HG03521 (cell line): ENCODE measurements at regions not wholly inside any gene's neighbourhood (a gene's known extent, or its start where the extent isn't known, plus 50 kb on each side); places are given as distances from the start of the nearest gene placed in this dataset.

Source experiments
- ATAC-seq: cut with Tn5 transposase; IDR thresholded peaks from one replicate; pipeline ENCODE4 v1.9.1; 2021; ENCODE audit warnings: mild to moderate bottlenecking, moderate library complexity; ENCODE audit not compliant: unreplicated experiment

- no peak for ATAC-seq
Measured at GRCh38 chr17:36861531-36861930, 75.7 kb upstream of the LHX1 start.

GRCh38 chr17:36862116-36862920, 75.0 kb upstream of the LHX1 start:
- ATAC-seq = no peak

- ATAC-seq = no peak
Measured at GRCh38 chr17:36863131-36863530, 74.1 kb upstream of the LHX1 start.

DNA sequence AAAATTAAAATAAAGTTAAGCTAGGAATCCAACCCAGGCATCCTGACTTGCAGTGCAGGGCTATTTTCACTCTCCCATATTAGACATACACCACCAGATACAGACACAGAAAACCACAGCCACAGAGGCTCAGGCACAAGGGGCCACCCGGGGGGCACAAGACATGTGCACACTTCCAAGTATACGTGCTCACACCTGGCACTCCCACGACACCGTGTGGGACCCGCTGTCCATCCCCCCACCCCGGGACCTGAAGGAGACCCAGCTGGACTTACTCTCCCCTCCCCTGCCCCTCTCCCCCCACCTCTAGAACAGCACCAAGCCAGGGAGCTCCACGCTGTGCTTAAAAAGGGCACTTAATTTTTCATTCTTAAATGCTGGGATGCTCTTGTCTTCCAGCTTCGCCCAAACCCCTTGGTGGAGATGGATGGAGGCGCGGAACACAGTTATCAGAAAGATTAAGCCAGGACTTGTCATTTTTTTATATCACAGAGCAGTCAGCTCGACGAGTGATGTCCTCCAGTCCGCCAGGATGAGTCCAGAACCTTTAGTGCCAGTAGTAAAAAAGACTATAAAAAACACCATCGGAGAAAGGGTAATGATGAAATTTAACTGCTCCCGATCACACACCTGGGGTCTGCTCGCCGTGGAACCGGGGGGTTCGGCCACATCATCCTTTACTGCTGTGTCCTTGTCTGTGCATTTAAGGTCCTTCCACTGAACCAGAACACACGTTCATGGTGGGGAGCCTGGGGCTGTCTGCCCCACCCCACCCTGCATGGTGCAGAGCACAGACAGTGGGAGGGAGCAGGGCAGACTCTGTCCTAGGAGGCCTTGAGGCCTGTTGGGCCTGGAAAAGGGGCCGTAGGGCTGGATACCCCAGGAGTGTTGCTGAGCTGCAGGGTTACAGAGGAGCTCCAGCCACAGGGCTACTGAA, 73.3 kb upstream of the LHX1 start:
- ATAC-seq = no peak

- no peak for ATAC-seq
Measured at GRCh38 chr17:36864827-36865430, 72.3 kb upstream of the LHX1 start.

- ATAC-seq = no peak
Measured at GRCh38 chr17:36867716-36868341, 69.4 kb upstream of the LHX1 start.

DNA sequence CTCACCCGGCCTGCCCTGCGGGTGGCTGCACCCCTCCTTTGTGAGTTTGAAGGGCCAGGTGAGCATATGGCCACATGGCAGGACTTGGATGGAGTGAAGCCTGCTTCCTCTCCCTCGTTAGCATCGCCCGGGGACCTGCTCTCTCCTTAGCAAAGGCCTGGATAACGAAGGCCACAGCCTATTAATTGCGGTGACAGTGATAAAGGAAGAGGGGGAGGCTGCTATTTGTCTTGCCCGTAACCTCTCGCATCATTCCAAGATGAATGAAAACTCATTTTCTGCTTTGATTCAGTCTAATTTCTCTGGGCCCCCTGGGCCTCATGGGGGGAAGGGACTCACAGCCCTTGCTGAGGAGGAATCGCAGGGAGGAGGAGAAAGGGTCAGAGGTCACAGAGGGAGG, 68.5 kb upstream of the LHX1 start:
- no peak for ATAC-seq

DNA sequence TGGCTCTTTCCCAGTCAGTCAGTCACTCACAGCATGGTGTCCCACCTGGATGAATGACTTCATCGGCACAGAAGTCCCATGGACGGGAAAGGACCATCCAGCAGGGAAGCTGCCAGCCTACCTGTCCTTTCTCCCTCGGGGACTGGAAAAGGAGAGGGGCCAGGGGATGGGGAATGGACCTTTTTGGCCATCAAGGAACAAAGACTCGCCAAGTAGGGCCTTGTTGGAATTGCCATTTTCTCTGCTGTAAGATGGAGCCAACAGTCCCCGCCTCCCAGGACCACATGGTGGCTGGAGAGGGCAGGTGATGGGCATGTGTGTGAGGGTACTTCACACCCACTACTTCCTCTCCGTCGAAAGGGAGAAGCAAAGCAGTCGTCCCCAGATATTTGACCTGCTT, 67.8 kb upstream of the LHX1 start:
- no peak for ATAC-seq

DNA sequence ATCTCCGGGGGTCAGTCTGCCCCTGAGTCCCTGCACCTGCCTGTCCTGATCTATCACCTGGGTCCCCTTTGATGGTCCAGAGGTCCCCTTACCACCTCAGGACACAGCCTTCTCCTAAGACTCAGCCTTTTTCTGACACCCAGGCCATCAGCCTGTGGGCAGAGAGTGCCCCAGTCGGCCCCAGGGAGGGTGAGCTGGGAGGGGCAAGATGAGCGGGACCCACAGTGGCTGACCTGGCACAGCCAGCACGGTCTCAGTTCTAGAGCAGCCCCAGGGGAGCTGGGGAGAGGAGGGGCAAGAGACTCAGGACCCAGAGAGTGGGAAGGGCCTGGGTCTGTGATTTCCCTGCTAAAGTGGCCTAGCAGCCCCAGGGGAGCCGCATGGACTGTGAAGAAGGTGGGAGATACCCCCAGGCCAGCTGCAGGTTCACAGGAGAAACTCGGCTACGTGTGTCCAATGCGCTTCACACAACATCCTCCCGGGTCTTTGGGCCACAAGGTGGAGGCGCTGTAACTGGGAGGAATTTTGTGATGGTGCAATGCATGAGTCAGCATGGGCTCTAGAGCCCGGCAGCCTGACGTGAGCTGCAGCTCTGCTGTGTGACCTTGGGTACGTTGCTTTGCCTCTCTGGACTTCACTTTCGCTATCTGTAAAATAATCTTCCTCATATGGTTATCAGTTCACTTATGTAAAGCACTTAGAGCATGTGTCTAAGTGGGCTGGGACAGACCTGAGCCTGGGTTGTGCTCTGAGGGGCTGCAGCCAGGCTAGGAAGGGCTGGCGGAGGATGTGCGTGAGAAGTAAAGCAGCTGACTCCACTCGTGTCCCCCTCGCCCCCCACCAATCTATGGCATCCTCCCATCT, 67.2 kb upstream of the LHX1 start:
- no peak for ATAC-seq

DNA sequence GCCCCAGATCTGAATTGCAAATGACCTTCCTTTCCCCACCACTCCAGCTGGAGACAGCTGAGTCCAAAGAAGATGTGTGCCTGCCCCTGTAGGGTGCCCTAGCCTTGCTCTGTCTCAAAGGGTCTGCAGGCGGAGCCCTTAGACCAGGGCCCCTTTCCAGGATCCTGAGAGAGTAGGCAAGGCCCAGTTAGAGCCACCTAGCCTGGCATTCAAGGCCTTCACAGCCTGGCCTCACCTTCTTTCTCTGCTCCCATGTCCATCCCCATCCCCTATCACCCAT, 66.6 kb upstream of the LHX1 start:
- ATAC-seq = no peak

DNA sequence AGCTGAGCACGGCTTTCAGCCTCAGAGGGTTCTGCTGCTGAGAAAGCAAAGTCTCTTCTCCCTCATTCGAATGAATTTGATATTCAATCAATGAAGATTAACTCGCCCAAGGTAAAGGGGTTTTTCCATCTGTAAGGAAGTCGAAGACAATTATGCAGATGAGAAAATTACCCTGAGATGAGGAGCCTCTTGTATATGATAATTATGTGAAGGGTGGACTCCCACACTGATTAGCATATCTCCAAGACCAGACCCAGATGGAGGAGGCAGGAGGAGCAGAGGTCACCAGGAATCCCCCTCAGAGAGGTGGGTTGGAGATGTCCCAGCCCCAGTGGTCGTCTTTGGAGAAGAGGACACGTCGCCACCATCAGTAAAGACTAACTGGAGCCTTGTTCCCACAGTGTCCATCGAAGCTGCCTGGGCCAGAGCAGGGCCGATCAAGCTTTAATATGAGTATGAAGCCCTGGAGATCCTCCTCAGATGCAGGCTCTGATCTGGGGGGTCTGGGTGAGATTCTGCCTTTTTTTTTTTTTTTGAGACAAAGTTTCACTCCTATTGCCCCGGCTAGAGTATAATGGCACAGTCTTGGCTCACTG, 61.5 kb upstream of the LHX1 start:
- no peak for ATAC-seq

- no peak for ATAC-seq
Measured at GRCh38 chr17:36876966-36877365, 60.3 kb upstream of the LHX1 start.

GRCh38 chr17:36877771-36878170, 59.5 kb upstream of the LHX1 start:
- no peak for ATAC-seq

DNA sequence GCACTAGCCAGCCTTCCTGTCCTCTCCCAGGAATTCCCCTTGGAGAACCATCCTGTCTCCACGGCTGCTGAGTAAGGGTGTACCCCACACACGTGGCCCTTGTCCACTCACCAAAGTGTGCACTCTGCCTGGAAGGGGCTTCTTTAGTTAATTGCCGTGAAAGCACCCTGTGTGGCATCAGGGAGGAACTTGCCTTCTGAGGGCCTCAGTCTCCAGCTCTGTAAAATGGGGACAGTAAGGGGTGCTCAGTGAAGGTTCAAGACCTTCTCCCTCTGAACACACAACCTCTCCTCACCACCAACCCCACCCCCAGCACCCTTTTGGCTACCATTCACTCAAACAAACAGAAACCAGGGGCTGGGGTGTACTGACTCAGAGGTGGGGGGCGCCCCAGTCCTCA, 59.1 kb upstream of the LHX1 start:
- ATAC-seq = no peak

DNA sequence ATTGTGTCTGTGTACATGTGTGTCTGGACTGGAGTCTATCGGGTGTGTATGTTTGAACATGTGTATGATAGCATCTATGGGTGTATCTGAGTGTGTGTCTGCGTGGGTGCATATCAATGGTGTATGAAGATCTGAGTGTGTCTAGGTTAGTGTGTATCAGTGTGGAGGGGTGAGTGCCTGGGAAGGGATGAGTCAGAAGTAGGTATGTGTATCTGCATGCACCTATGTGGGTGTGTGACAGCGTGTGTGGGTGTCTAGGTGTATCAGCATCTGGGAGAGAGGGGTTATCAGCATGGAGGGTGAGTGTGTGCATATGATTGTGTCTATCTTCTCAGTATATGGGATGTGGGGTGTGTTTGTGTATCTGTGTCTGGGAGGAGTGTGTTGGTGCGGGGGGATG, 58.2 kb upstream of the LHX1 start:
- ATAC-seq = no peak

- no peak for ATAC-seq
Measured at GRCh38 chr17:36879624-36880131, 57.6 kb upstream of the LHX1 start.

GRCh38 chr17:36880268-36880905, 56.9 kb upstream of the LHX1 start:
- ATAC-seq = no peak

DNA sequence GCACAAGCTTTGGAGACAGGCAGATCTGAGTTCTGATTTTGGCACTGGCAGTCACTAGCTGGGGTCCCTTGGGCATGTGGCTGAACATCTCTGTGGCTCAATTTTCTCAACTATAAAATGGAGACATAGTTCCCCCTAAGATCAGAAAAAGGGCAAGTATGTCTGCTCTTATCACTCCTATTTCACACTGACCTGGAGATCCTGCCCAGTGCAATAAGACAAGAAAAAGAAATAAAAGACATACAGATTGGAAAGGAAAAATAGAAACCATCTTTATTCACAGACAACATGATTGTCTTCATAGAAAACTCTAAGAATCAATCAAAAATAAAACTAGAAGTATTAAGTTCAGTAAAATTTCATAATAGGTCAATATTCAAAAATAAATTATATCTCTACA, 56.0 kb upstream of the LHX1 start:
- ATAC-seq = no peak

GRCh38 chr17:36884495-36885152, 52.7 kb upstream of the LHX1 start:
- ATAC-seq = no peak
